ENCODE measurements at regions not wholly inside any gene's neighbourhood (a gene's known extent, or its start where the extent isn't known, plus 50 kb on each side); places are given as distances from the start of the nearest gene placed in this dataset.
"Not testable (repeated sequence)": the region's sequence is repeated elsewhere in the genome, so short reads cannot be mapped to it uniquely, and the experiment has no call there.

DNA sequence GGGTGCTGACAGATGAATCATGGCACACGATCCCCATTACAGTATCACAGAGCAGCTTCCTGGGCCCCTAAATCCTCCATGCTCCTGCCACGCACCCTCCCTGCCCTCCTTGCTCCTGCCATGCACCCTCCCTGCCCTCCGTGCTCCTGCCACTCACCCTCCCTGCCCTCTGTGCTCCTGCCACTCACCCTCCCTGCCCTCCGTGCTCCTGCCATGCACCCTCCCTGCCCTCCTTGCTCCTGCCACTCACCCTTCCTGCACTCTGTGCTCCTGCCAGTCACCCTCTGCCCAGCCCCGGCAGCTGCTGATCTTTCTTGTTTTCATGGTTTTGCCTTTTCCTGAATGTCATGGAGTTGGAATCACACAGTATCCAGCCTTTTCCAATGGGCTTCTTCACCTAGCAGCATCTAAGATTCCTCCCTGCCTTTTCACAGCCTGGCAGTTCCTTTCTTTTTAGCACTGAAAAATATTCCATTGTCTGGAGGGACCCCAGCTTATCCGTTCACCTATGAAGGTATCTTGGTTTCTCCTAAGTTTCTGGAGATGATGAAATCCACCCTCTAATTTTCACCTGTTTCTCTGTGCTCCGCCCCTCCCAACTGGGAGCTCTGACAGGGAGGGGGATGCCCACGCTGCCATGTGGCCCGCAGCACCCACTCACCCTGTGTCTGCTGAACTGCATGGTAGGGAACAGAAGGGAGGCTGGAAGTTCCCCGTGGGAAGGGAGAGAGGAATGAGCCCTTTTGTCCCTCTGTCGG, 142.3 kb downstream of the NPIPB11 start:
- H3K4me3 ChIP-seq (replicated peaks in 1 of 2; ENCODE audit: low read depth in 2 of 2, low read length in 2 of 2); DNase-seq (ENCODE audit: low read depth in 2 of 2): not testable (repeated sequence)

DNA sequence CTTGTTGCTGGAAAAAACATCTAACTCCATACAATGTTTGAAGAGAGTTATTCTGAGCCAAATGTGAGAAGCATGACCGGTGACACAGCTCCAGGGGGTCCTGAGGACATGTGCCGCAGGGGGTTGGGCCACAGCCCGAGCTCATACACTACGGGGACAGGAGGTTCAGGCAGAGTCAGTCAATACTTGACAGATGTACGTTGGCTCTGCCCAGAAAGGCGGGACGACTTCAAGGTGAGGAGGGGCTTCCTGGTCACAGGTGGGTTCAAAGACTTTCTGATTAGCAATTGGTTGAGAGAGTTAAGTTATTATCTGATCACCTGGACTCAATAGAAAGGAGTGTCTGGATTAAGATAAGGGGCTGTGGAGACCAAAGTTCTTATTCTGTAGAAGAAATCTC, 143.8 kb downstream of the NPIPB11 start:
- DNase-seq (ENCODE audit: low read depth in 2 of 2), result not testable (repeated sequence)

DNA sequence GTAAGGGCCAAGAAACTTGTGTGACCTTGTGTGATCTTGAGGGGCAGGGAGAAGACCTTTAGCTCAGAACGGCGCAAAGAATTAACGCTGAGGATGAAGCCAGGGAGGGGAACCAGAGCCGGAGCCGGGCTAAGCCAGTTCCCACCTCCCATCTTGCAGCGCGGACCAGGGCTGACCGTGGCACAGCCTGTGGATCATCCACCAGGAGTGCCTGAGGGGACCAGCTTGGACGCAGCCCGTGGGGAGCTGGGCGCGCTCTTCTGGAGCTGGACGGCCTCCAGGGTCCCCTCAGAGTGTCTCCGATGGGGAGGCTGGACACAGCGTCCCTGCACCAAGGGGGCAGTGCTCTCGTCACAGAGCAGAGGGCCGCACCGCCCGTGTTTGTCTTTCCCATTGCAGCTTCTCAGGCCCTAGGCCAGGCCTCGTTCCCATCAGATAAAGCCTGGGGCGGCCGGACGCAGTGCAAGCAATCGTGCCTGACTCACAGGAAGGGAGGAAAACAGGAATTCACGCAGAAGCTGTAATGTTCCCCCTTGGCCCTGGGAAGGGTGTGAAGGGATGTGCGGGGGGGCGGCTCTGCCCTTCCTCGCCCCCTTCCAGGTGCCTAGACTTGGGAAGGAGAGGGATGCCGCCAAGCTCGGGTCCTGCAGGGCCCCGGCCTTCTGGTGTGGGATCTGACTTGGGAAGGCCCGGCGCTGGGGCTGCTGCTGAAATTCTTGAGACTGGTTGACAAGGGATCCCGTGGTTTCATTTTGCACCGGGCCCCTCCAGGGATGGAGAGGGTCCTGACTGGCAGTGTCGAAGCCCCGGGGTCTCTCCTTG, 144.9 kb downstream of the NPIPB11 start:
- peak; percentile 60 to 70 for DNase-seq (ENCODE audit: low read depth in 2 of 2)
- not testable (repeated sequence) for H3K4me3 ChIP-seq (replicated peaks in 1 of 2; ENCODE audit: low read depth in 2 of 2, low read length in 2 of 2)

More for the DNA sequence above, 143.8 kb downstream of the NPIPB11 start:
- not testable (repeated sequence) for H3K4me3 ChIP-seq (replicated peaks in 1 of 2; ENCODE audit: low read depth in 2 of 2, low read length in 2 of 2)

DNA sequence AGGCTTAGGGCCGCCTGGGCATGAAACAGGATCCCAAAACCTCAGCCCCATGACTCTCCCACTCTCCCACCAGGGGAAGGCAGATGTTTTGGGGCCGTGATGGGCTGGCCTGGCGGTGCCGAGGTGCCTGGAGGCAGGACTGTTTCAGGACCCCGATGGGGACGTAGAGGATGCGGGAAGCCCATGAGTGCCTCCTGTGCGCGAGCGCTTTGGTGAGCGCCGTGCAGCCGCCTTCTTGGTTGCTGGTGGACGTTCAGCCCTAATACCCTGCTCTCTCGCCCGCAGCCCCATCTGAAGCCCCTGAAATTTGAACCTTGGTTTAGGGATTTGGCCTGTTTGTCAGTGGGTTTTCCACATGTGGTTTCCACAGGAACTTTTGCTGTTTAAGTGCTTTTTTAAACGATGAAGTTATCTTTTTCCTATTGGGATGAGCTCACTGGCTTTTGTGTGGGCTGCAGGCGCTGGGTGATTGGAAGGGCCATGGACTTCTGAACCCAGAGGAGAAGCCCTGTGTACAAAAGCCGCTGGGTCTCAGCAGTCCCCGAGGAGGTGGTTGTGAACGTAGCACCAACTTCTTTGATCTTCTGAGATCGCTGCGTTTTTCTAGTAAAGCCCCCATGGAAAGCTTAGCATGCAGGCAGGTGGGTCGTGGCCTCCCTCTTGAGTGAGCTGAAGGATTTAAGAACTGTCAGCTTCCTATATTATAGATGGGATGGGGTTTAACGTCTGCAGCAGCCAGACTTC, 145.7 kb downstream of the NPIPB11 start:
- DNase-seq (ENCODE audit: low read depth in 2 of 2), result not testable (repeated sequence)

DNA sequence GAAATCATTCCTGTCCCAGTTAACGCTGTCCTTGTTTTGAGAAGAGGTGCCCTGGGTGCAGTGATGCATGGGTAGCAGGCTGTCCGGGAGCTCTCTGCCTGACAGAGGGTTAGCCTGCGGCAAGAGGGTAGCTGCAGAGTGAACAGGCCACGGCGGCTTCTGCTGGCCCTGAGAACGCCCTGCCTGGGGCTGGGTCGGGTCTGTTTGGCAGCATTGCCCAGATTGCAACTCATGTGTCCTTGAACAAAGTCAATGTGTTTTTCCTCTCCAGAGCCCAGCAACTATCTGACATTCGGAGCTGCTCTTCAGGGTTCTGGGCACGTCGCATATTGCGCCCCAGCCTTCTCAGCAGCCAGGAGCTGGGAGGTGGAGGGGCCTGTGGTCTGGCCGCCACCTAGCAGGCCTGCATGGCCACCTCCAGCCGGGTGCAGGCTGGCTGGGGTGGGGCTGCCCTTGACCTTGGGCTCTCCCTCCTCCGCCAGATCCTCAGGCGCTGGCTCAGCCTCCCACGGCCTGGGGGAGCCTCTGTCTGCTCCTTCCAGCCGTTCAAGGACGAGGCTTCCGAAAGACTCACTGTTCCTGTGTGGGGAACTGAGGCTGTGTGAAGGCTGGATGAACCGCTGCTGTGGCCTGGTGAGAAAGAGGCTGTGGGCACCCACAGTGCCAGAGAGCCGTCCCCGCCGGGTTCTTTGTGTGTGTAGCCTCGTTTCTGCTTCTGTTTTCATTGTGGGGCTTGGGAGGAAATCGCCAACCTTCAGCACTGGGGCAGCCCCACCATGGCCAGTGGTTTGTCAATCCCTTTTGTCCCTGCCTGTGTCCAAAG, 146.7 kb downstream of the NPIPB11 start:
- not testable (repeated sequence) for H3K4me3 ChIP-seq (replicated peaks in 1 of 2; ENCODE audit: low read depth in 2 of 2, low read length in 2 of 2); DNase-seq (ENCODE audit: low read depth in 2 of 2)

More for the DNA sequence above, 145.7 kb downstream of the NPIPB11 start:
- not testable (repeated sequence) for H3K4me3 ChIP-seq (replicated peaks in 1 of 2; ENCODE audit: low read depth in 2 of 2, low read length in 2 of 2)

DNA sequence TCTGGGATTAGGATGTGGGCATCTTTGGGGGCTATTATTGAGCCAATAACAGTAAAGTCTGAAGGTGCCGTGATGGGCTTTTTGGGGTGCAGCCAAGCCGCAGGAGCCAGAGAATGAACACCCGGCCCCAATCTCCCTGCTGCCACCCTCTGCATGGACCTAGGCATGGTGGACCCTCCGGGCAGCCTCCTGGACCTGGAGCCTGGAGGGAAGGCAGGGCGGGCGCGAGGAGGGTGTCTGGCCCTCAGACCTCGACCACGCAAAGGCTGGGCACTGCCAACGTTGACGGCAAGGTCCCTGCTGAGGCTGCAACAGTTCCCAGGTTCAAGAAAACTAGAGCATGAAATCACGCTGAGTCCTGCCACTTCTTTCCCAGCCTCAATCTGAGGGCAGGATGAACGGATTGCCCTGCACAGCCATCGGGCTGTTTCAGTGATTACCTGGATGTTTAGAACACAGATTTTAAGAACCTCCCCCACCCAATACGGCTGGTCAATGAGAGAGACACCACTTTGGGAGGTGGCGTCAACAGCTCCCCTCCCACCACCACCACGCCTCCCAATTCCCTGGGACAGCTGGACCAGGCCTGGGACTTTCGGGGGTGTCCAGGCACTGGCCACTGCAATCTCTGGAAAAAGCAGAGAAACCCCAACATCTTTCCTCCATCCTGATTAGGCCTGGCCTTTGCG, 147.4 kb downstream of the NPIPB11 start:
- H3K4me3 ChIP-seq (replicated peaks in 1 of 2; ENCODE audit: low read depth in 2 of 2, low read length in 2 of 2); DNase-seq (ENCODE audit: low read depth in 2 of 2): not testable (repeated sequence)

DNA sequence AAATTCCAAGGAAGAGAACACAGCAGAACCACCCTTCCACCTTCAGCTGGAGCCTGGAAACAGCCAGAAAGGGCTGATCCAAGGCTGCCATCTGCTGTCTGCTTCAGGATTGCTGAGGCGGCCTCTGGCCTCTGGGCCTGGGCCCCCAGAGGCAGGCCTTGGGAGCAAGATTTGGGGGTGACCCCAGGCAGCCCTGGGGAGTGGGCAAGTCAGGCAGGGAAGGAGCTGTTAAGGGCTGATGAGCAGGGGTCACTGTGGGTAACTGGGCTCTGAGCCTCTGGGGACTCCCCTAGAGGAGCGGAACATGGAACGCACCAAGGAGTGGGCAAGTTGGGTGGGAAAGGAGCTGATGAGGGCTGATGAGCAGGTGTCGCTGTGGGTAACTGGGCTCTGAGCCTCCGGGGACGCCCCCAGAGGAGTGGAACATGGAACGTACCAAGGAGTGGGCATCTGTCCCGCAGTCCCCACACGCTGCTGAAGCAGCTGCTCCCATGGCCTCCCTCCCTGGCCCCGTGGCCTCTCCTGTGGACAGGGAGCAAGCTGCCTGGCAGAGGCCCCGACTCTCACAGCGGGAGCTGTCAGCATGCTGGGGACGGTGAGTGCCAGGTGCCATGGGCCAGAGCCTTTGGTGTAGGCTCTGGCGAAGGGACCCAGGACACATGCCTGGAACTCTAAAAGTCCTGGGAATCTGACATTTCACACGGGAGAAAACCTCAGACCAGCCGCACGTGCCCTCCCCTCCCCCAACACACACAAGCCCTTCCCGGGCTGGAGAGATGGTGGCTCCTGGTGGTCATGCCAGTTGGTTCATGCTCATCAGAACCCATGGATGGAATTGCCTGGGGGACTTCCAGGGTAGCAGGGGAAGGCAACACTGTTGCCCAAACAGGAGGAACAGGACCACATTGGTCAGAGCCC, 148.8 kb downstream of the NPIPB11 start:
- DNase-seq (ENCODE audit: low read depth in 2 of 2), result peak; percentile 53 to 57
- TF ChIP-seq, protein P1, sequence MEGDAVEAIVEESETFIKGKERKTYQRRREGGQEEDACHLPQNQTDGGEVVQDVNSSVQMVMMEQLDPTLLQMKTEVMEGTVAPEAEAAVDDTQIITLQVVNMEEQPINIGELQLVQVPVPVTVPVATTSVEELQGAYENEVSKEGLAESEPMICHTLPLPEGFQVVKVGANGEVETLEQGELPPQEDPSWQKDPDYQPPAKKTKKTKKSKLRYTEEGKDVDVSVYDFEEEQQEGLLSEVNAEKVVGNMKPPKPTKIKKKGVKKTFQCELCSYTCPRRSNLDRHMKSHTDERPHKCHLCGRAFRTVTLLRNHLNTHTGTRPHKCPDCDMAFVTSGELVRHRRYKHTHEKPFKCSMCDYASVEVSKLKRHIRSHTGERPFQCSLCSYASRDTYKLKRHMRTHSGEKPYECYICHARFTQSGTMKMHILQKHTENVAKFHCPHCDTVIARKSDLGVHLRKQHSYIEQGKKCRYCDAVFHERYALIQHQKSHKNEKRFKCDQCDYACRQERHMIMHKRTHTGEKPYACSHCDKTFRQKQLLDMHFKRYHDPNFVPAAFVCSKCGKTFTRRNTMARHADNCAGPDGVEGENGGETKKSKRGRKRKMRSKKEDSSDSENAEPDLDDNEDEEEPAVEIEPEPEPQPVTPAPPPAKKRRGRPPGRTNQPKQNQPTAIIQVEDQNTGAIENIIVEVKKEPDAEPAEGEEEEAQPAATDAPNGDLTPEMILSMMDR (IDR thresholded peaks at IDR 0.05; ENCODE audit: low read depth, low read length), result peak; percentile 55
- not testable (repeated sequence) for H3K4me3 ChIP-seq (replicated peaks in 1 of 2; ENCODE audit: low read depth in 2 of 2, low read length in 2 of 2)

DNA sequence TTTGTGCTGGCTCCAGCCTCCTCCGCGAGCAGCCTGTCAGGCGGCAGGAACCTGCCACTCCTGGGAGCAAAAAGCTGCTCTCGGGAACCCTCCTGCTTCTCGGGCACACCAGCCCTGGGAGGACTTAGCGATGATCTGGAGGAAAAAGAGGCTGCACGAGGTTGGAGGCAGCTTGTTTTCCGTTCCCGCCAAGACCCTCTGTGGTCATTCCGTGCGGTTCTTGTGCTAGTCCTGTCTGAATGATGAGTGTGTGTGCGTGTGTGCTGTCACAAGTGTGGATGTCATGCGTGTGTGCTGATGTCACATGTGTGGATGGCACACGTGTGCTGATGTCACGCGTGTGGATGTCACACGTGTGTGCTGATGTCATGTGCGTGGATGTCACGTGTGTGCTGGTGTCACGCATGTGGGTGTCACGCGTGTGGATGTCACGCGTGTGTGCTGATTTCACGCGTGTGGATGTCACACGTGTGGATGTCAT, 150.0 kb downstream of the NPIPB11 start:
- TF ChIP-seq, protein P1 (IDR thresholded peaks at IDR 0.05; ENCODE audit: low read depth, low read length), result no peak
- DNase-seq (ENCODE audit: low read depth in 2 of 2), result no peak
- H3K4me3 ChIP-seq (replicated peaks in 1 of 2; ENCODE audit: low read depth in 2 of 2, low read length in 2 of 2), result no peak overlapping the region

DNA sequence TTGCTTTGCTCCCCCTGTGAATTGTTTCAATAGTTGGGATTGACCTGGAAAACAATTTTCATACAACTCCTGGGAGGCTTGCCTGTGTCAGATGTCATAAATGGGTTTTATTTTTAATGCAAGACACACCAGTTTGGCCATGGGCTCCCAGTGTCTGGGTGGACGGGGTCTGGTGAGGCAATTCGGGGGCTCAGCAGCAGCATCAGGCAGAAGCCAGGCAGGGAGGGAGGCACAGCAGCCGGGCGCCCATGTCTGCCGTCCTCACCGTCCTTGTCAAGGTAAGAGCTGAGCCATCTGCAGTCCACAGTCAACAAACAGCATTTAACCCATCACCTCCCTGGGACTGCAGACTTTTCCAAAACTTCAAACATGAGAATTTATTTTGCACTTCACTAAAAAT, 150.6 kb downstream of the NPIPB11 start:
- H3K4me3 ChIP-seq (replicated peaks in 1 of 2; ENCODE audit: low read depth in 2 of 2, low read length in 2 of 2); DNase-seq (ENCODE audit: low read depth in 2 of 2): not testable (repeated sequence)

DNA sequence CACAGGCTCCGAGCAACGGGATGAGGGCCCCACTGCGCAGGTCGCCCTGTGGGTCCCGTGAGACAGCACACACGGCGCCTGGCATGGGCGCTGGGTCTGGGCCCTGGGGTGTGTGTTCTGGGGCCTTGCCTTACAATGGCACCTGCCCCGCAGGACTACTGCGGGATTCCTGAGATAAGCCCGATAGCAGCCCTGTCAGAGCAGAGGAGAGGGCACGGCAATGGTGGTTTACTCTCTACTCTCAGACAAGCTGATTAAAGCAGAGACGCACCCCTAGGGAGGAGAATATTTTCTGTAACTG, 151.1 kb downstream of the NPIPB11 start:
- not testable (repeated sequence) for DNase-seq (ENCODE audit: low read depth in 2 of 2); H3K4me3 ChIP-seq (replicated peaks in 1 of 2; ENCODE audit: low read depth in 2 of 2, low read length in 2 of 2)
